ENCODE measurements at regions not wholly inside any gene's neighbourhood (a gene's known extent, or its start where the extent isn't known, plus 50 kb on each side); places are given as distances from the start of the nearest gene placed in this dataset.

DNA sequence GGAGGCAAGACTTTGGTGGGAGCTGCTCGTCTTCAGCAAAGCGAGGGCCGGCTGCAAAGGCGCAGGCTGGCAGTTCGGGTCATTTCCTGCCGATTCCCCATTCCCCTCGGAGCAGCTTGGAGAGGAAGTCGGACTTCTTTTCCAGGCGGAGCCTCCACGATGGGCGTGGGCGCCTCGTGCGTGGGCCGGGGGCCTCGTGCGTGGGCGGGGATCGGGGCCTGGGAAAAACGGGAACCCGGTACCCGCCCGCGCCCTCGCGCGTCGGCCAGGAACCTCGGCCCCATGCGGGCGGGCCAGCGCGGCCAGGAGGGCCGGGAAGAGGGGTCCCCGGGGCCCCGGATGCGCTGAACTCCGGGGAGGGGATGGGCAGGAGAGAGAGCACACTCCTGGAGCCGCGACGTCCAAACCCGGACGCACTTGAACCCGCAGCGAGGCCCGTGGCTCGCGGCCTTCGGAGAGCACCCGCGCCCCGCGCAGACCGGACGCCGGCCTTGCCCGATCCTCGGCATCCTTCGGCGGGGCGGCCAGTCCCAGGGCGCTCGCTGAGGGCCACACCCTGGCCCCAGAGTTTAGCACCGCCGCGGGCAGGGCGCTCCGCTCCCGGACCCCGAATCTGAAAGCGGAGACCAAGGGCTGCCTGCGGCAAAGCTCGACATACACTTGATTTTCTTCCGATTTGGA, 368.4 kb downstream of the MTX2 start:
- H3K4me3 ChIP-seq (ENCODE audit: low read depth, low read length) = peak overlapping the region; percentile 69
- ChIA-PET POLR2A (interaction anchor here (0.5 to 1.6 kb wide), 5 partner anchors 55 to 511 kb away, joined by 3 to 6 read pairs (median 3); no protein-coding TSS in a partner anchor), CTCF (interaction anchor here (0.6 to 7.1 kb wide), 25 partner anchors 8 to 782 kb away, joined by 3 to 60 read pairs (median 4); no protein-coding TSS in a partner anchor)
- 0 out of 2 replicates have a peak, but pooled peaks cover 2% of the 10 kb centered on the region for H3K4me1 ChIP-seq (ENCODE audit: control insufficient read depth, insufficient read depth, low read length)
- no peaks in the 10 kb centered on the region for H3K9me3 ChIP-seq (ENCODE audit: control insufficient read depth, insufficient read depth, low read depth, low read length)
- no peaks in the 10 kb centered on the region for H3K36me3 ChIP-seq (ENCODE audit: control insufficient read depth in 2 of 2, insufficient read depth in 1 of 2, low read length in 2 of 2)
- H3K27ac ChIP-seq (ENCODE audit: extremely low read depth, low read depth, low read length) = peak overlapping the region; percentile 94
- no peak for TF ChIP-seq ZNF223 (tag by site-specific recombination; IDR thresholded peaks at IDR 0.05)
- TF ChIP-seq ZBTB48 (tag by site-specific recombination; IDR thresholded peaks at IDR 0.05) = 0 out of 2 replicates have a peak, but pooled peaks have one; percentile 46
- TF ChIP-seq, protein P1, sequence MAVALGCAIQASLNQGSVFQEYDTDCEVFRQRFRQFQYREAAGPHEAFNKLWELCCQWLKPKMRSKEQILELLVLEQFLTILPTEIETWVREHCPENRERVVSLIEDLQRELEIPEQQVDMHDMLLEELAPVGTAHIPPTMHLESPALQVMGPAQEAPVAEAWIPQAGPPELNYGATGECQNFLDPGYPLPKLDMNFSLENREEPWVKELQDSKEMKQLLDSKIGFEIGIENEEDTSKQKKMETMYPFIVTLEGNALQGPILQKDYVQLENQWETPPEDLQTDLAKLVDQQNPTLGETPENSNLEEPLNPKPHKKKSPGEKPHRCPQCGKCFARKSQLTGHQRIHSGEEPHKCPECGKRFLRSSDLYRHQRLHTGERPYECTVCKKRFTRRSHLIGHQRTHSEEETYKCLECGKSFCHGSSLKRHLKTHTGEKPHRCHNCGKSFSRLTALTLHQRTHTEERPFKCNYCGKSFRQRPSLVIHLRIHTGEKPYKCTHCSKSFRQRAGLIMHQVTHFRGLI (tag by site-specific recombination; IDR thresholded peaks at IDR 0.05) = peak; percentile 10; the same call in 1 of the 2 replicates
- TF ChIP-seq ZNF416 (tag by site-specific recombination; IDR thresholded peaks at IDR 0.05) = no peak
- 0 out of 2 replicates have a peak, but pooled peaks have one; percentile 20 for TF ChIP-seq ZEB2 (tag by site-specific recombination; IDR thresholded peaks at IDR 0.05)
- no peak for TF ChIP-seq ZNF596 (tag by site-specific recombination; IDR thresholded peaks at IDR 0.05)
- TF ChIP-seq, protein P2, sequence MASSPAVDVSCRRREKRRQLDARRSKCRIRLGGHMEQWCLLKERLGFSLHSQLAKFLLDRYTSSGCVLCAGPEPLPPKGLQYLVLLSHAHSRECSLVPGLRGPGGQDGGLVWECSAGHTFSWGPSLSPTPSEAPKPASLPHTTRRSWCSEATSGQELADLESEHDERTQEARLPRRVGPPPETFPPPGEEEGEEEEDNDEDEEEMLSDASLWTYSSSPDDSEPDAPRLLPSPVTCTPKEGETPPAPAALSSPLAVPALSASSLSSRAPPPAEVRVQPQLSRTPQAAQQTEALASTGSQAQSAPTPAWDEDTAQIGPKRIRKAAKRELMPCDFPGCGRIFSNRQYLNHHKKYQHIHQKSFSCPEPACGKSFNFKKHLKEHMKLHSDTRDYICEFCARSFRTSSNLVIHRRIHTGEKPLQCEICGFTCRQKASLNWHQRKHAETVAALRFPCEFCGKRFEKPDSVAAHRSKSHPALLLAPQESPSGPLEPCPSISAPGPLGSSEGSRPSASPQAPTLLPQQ (tag by site-specific recombination; IDR thresholded peaks at IDR 0.05) = no peak
- TF ChIP-seq ZBTB8A (tag by site-specific recombination; IDR thresholded peaks at IDR 0.05) = peak; percentile 73
- TF ChIP-seq, protein P3, sequence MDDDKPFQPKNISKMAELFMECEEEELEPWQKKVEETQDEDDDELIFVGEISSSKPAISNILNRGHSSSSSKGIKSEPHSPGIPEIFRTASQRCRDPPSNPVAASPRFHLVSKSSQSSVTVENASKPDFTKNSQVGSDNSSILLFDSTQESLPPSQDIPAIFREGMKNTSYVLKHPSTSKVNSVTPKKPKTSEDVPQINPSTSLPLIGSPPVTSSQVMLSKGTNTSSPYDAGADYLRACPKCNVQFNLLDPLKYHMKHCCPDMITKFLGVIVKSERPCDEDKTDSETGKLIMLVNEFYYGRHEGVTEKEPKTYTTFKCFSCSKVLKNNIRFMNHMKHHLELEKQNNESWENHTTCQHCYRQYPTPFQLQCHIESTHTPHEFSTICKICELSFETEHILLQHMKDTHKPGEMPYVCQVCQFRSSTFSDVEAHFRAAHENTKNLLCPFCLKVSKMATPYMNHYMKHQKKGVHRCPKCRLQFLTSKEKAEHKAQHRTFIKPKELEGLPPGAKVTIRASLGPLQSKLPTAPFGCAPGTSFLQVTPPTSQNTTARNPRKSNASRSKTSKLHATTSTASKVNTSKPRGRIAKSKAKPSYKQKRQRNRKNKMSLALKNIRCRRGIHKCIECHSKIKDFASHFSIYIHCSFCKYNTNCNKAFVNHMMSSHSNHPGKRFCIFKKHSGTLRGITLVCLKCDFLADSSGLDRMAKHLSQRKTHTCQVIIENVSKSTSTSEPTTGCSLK (tag by site-specific recombination; IDR thresholded peaks at IDR 0.05) = no peak
- TF ChIP-seq KLF7 (tag by site-specific recombination; IDR thresholded peaks at IDR 0.05; ENCODE audit: borderline replicate concordance) = 0 out of 2 replicates have a peak, but pooled peaks have one; percentile 17
- TF ChIP-seq MZF1 (tag by site-specific recombination; IDR thresholded peaks at IDR 0.05; ENCODE audit: borderline replicate concordance) = 0 out of 2 replicates have a peak, but pooled peaks have one; percentile 18
- TF ChIP-seq ZFHX2 (tag by site-specific recombination; conservative IDR thresholded peaks at IDR 0.05) = peak; percentile 95
- TF ChIP-seq ZNF529 (tag by site-specific recombination; IDR thresholded peaks at IDR 0.05; ENCODE audit: insufficient replicate concordance) = no peak
- TF ChIP-seq, protein P4, sequence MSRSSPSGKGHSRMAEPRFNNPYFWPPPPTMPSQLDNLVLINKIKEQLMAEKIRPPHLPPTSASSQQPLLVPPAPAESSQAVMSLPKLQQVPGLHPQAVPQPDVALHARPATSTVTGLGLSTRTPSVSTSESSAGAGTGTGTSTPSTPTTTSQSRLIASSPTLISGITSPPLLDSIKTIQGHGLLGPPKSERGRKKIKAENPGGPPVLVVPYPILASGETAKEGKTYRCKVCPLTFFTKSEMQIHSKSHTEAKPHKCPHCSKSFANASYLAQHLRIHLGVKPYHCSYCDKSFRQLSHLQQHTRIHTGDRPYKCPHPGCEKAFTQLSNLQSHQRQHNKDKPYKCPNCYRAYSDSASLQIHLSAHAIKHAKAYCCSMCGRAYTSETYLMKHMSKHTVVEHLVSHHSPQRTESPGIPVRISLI (tag by site-specific recombination; IDR thresholded peaks at IDR 0.05) = peak; percentile 60; the same call in 1 of the 2 replicates
- TF ChIP-seq, protein P5, sequence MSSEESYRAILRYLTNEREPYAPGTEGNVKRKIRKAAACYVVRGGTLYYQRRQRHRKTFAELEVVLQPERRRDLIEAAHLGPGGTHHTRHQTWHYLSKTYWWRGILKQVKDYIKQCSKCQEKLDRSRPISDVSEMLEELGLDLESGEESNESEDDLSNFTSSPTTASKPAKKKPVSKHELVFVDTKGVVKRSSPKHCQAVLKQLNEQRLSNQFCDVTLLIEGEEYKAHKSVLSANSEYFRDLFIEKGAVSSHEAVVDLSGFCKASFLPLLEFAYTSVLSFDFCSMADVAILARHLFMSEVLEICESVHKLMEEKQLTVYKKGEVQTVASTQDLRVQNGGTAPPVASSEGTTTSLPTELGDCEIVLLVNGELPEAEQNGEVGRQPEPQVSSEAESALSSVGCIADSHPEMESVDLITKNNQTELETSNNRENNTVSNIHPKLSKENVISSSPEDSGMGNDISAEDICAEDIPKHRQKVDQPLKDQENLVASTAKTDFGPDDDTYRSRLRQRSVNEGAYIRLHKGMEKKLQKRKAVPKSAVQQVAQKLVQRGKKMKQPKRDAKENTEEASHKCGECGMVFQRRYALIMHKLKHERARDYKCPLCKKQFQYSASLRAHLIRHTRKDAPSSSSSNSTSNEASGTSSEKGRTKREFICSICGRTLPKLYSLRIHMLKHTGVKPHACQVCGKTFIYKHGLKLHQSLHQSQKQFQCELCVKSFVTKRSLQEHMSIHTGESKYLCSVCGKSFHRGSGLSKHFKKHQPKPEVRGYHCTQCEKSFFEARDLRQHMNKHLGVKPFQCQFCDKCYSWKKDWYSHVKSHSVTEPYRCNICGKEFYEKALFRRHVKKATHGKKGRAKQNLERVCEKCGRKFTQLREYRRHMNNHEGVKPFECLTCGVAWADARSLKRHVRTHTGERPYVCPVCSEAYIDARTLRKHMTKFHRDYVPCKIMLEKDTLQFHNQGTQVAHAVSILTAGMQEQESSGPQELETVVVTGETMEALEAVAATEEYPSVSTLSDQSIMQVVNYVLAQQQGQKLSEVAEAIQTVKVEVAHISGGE (tag by site-specific recombination; conservative IDR thresholded peaks at IDR 0.05; ENCODE audit: low read depth) = peak; percentile 80
- TF ChIP-seq, protein P6, sequence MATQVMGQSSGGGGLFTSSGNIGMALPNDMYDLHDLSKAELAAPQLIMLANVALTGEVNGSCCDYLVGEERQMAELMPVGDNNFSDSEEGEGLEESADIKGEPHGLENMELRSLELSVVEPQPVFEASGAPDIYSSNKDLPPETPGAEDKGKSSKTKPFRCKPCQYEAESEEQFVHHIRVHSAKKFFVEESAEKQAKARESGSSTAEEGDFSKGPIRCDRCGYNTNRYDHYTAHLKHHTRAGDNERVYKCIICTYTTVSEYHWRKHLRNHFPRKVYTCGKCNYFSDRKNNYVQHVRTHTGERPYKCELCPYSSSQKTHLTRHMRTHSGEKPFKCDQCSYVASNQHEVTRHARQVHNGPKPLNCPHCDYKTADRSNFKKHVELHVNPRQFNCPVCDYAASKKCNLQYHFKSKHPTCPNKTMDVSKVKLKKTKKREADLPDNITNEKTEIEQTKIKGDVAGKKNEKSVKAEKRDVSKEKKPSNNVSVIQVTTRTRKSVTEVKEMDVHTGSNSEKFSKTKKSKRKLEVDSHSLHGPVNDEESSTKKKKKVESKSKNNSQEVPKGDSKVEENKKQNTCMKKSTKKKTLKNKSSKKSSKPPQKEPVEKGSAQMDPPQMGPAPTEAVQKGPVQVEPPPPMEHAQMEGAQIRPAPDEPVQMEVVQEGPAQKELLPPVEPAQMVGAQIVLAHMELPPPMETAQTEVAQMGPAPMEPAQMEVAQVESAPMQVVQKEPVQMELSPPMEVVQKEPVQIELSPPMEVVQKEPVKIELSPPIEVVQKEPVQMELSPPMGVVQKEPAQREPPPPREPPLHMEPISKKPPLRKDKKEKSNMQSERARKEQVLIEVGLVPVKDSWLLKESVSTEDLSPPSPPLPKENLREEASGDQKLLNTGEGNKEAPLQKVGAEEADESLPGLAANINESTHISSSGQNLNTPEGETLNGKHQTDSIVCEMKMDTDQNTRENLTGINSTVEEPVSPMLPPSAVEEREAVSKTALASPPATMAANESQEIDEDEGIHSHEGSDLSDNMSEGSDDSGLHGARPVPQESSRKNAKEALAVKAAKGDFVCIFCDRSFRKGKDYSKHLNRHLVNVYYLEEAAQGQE (tag by site-specific recombination; IDR thresholded peaks at IDR 0.05) = no peak
- TF ChIP-seq ZNF76 (tag by site-specific recombination; IDR thresholded peaks at IDR 0.05; ENCODE audit: borderline replicate concordance, low read depth) = peak; percentile 12; the same call in 1 of the 2 replicates
- 0 out of 2 replicates have a peak, but pooled peaks have one; percentile 30 for TF ChIP-seq ZNF24 (tag by site-specific recombination; IDR thresholded peaks at IDR 0.05)
- peak; percentile 56; the same call in 1 of the 2 replicates for TF ChIP-seq ZSCAN30 (tag by site-specific recombination; IDR thresholded peaks at IDR 0.05)
- TF ChIP-seq, protein P7, sequence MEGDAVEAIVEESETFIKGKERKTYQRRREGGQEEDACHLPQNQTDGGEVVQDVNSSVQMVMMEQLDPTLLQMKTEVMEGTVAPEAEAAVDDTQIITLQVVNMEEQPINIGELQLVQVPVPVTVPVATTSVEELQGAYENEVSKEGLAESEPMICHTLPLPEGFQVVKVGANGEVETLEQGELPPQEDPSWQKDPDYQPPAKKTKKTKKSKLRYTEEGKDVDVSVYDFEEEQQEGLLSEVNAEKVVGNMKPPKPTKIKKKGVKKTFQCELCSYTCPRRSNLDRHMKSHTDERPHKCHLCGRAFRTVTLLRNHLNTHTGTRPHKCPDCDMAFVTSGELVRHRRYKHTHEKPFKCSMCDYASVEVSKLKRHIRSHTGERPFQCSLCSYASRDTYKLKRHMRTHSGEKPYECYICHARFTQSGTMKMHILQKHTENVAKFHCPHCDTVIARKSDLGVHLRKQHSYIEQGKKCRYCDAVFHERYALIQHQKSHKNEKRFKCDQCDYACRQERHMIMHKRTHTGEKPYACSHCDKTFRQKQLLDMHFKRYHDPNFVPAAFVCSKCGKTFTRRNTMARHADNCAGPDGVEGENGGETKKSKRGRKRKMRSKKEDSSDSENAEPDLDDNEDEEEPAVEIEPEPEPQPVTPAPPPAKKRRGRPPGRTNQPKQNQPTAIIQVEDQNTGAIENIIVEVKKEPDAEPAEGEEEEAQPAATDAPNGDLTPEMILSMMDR (tag by site-specific recombination; IDR thresholded peaks at IDR 0.05) = peak; percentile 43; the same call in 1 of the 2 replicates
